HFFc6 (cell line): ENCODE measurements at regions not wholly inside any gene's neighbourhood (a gene's known extent, or its start where the extent isn't known, plus 50 kb on each side); places are given as distances from the start of the nearest gene placed in this dataset.

Experiments used
- DNase-seq: peaks from one replicate; pipeline ENCODE4 v3.0.0-alpha.2; 2018
- H3K27ac Mint-ChIP-seq: 2 replicates; pipeline ENCODE4 v1.8.0; 2020; ENCODE audit warnings: mild to moderate bottlenecking, mixed read lengths
- H3K27me3 Mint-ChIP-seq: 2 replicates; pipeline ENCODE4 v1.8.0; 2021; ENCODE audit warnings: mild to moderate bottlenecking, moderate library complexity, mixed read lengths; ENCODE audit not compliant: insufficient read depth
- H3K36me3 Mint-ChIP-seq: 2 replicates; pipeline ENCODE4 v1.8.0; 2021; ENCODE audit warnings: low read depth, mixed read lengths
- H3K4me1 Mint-ChIP-seq: 2 replicates; pipeline ENCODE4 v1.8.0; 2020; ENCODE audit warnings: low read depth, mixed read lengths
- H3K4me3 Mint-ChIP-seq: 2 replicates; pipeline ENCODE4 v1.8.0; 2020; ENCODE audit warnings: mild to moderate bottlenecking, moderate library complexity, mixed read lengths
- H3K9me3 Mint-ChIP-seq: 2 replicates; pipeline ENCODE4 v1.8.0; 2020; ENCODE audit warnings: mild to moderate bottlenecking, mixed read lengths
- TF ChIP-seq, protein P1 (sequence below): fragments of 200-600 bp; sonication (generic); IDR thresholded peaks from 2 replicates; pipeline ENCODE4 v1.5.0; 2021; ENCODE audit warnings: antibody characterized with exemption, mild to moderate bottlenecking

- no peak for DNase-seq
- no peaks in the 10 kb centered on the region for H3K36me3 Mint-ChIP-seq
- H3K9me3 Mint-ChIP-seq, result peaks cover 23% of the 10 kb centered on the region
- no peaks in the 10 kb centered on the region for H3K4me1 Mint-ChIP-seq
- H3K27ac Mint-ChIP-seq, result no peak overlapping the region
- no peak overlapping the region for H3K4me3 Mint-ChIP-seq
- TF ChIP-seq, protein P1, sequence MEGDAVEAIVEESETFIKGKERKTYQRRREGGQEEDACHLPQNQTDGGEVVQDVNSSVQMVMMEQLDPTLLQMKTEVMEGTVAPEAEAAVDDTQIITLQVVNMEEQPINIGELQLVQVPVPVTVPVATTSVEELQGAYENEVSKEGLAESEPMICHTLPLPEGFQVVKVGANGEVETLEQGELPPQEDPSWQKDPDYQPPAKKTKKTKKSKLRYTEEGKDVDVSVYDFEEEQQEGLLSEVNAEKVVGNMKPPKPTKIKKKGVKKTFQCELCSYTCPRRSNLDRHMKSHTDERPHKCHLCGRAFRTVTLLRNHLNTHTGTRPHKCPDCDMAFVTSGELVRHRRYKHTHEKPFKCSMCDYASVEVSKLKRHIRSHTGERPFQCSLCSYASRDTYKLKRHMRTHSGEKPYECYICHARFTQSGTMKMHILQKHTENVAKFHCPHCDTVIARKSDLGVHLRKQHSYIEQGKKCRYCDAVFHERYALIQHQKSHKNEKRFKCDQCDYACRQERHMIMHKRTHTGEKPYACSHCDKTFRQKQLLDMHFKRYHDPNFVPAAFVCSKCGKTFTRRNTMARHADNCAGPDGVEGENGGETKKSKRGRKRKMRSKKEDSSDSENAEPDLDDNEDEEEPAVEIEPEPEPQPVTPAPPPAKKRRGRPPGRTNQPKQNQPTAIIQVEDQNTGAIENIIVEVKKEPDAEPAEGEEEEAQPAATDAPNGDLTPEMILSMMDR, result no peak
- H3K27me3 Mint-ChIP-seq, result no peaks in the 10 kb centered on the region
These were observed 792.6 kb downstream of the PLCL1 start for GRCh38 chr2:198596985-198597384.

GRCh38 chr2:198595721-198596120 lies 791.3 kb downstream of the PLCL1 start:
- no peak overlapping the region for H3K27ac Mint-ChIP-seq
- no peaks in the 10 kb centered on the region for H3K4me1 Mint-ChIP-seq
- no peak for DNase-seq
- H3K36me3 Mint-ChIP-seq, result no peaks in the 10 kb centered on the region
- H3K9me3 Mint-ChIP-seq, result peaks cover 27% of the 10 kb centered on the region
- TF ChIP-seq, protein P1, result no peak
- no peaks in the 10 kb centered on the region for H3K27me3 Mint-ChIP-seq
- H3K4me3 Mint-ChIP-seq, result no peak overlapping the region

DNA sequence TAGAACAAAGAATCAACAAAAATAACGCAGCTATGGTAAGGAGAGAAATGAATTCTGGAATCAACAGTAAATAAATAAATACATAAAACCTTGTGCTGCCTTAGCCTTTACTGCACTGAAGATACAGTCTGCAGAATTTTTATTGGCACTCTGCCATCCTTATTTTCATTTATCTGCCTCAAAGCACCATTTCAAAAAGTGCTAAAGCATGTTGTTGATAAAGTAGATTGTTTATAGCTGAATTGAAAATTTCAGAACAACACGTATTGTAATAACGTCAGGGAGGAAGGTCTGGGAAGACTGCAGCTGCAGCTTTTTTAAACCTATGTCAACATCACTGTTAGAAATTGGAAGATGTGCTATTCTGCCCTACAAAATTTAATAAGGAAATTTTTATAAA lies 787.2 kb downstream of the PLCL1 start:
- Mint-ChIP-seq H3K27ac (no peak overlapping the region), H3K4me3 (no peak overlapping the region), H3K36me3 (no peaks in the 10 kb centered on the region), H3K27me3 (no peaks in the 10 kb centered on the region), H3K4me1 (no peaks in the 10 kb centered on the region), H3K9me3 (peaks cover 40% of the 10 kb centered on the region)
- TF ChIP-seq, protein P1, result no peak
- DNase-seq, result no peak

- TF ChIP-seq, protein P1, result no peak
- Mint-ChIP-seq H3K27ac (no peak overlapping the region), H3K36me3 (no peaks in the 10 kb centered on the region), H3K9me3 (peaks cover 34% of the 10 kb centered on the region), H3K4me1 (no peaks in the 10 kb centered on the region), H3K27me3 (no peaks in the 10 kb centered on the region), H3K4me3 (no peak overlapping the region)
- DNase-seq, result no peak
These were observed 783.3 kb downstream of the PLCL1 start for GRCh38 chr2:198587741-198588140.

DNA sequence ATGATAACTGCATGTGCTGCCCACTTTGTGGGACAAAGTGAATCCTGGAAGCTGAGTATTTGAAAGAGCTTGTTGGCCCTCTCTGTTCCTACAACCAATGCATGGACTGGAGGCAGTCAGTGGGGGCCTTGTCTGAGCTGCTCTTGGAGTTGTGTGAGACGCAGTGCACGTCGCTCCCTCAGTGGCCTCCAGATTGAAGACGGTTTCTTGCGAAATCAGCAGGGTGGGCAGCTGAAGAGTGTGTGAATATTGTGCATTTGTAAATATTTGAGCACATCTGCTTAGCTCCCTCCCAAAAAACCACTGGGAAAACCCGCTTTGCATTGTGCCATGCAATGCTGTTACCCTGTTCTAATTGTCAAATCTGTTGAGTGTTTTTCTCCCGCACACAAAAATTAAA lies 782.8 kb downstream of the PLCL1 start:
- no peak for DNase-seq
- Mint-ChIP-seq H3K4me1 (no peaks in the 10 kb centered on the region), H3K27me3 (no peaks in the 10 kb centered on the region), H3K36me3 (no peaks in the 10 kb centered on the region), H3K9me3 (peaks cover 34% of the 10 kb centered on the region), H3K4me3 (no peak overlapping the region), H3K27ac (no peak overlapping the region)
- TF ChIP-seq, protein P1, result no peak

DNA sequence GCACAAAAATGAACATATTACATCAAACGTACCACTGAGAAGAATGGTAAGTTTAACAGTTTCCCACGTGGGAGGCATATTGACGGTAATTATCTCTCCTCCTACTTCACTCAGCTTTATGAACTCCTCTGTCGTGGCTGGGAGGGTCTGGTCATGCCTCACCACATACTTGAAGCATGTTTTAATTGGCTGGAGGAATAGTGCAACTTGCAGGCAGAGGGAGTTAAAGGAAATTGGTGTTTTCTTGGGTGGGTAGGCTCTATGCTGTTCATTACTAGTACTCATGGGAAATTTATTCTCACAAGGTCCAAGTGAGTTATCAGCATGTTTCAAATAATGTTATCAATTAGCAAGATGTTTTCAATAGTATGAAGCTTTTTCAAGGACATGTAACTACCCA lies 767.0 kb downstream of the PLCL1 start:
- H3K27ac Mint-ChIP-seq, result no peak overlapping the region
- no peaks in the 10 kb centered on the region for H3K4me1 Mint-ChIP-seq
- no peak for DNase-seq
- H3K27me3 Mint-ChIP-seq, result no peaks in the 10 kb centered on the region
- no peaks in the 10 kb centered on the region for H3K36me3 Mint-ChIP-seq
- H3K4me3 Mint-ChIP-seq, result no peak overlapping the region
- TF ChIP-seq, protein P1, result no peak
- H3K9me3 Mint-ChIP-seq, result peaks cover 31% of the 10 kb centered on the region
